Astrocyte of the spinal cord (primary cell): ENCODE measurements at regions not wholly inside any gene's neighbourhood (a gene's known extent, or its start where the extent isn't known, plus 50 kb on each side); places are given as distances from the start of the nearest gene placed in this dataset.

Source experiments
- DNase-seq: peaks from one replicate; pipeline ENCODE4 v3.0.0; 2011; ENCODE audit warnings: low read depth, low spot score
- H3K4me3 ChIP-seq: 2 replicates; pipeline ENCODE4 v1.5.1; 2011; ENCODE audit warnings: low read depth, mild to moderate bottlenecking, low read length, moderate library complexity
- CTCF ChIP-seq: IDR thresholded peaks from 2 replicates; pipeline ENCODE4 v1.5.1; 2012; ENCODE audit warnings: low read depth, mild to moderate bottlenecking, low read length, inconsistent platforms
- in situ Hi-C: cut with HindIII; loops from 2 replicates; pipeline ENCODE4 v1.10.0; 2017; ENCODE audit warnings: low sequenced_read_pairs

- no peak for TF ChIP-seq CTCF
- in situ Hi-C loops: no loop called here
- no peak for DNase-seq
- H3K4me3 ChIP-seq: no peak overlapping the region
Observed at GRCh38 chr4:22063613-22064012, 115.0 kb upstream of the KCNIP4 start.

- TF ChIP-seq CTCF: no peak
- no peak overlapping the region for H3K4me3 ChIP-seq
- in situ Hi-C loops: no loop called here
- no peak for DNase-seq
Observed at GRCh38 chr4:22062676-22063075, 114.1 kb upstream of the KCNIP4 start.

GRCh38 chr4:22055954-22056353 is 107.4 kb upstream of the KCNIP4 start:
- in situ Hi-C loops: no loop called here
- DNase-seq: no peak
- H3K4me3 ChIP-seq: no peak overlapping the region
- TF ChIP-seq CTCF: no peak

- DNase-seq: no peak
- no peak overlapping the region for H3K4me3 ChIP-seq
- no peak for TF ChIP-seq CTCF
- in situ Hi-C loops: no loop called here
Observed at GRCh38 chr4:22052076-22052475, 103.5 kb upstream of the KCNIP4 start.

GRCh38 chr4:22048323-22048722 is 99.8 kb upstream of the KCNIP4 start:
- in situ Hi-C loops: no loop called here

GRCh38 chr4:22047793-22048192 is 99.2 kb upstream of the KCNIP4 start:
- TF ChIP-seq CTCF: no peak
- in situ Hi-C loops: no loop called here
- no peak overlapping the region for H3K4me3 ChIP-seq
- DNase-seq: no peak

More at GRCh38 chr4:22048323-22048722, 99.8 kb upstream of the KCNIP4 start:
- no peak overlapping the region for H3K4me3 ChIP-seq
- no peak for TF ChIP-seq CTCF
- DNase-seq: no peak

- in situ Hi-C loops: no loop called here
- DNase-seq: no peak
- TF ChIP-seq CTCF: no peak
- H3K4me3 ChIP-seq: no peak overlapping the region
Observed at GRCh38 chr4:22045051-22045630, 96.6 kb upstream of the KCNIP4 start.
